DND-41 (cell line): ENCODE measurements at regions not wholly inside any gene's neighbourhood (a gene's known extent, or its start where the extent isn't known, plus 50 kb on each side); places are given as distances from the start of the nearest gene placed in this dataset.

ENCODE experiments used
- ATAC-seq: fragments of 200-7000 bp; cut with Tn5 transposase; 3 replicates; pipeline ENCODE4 v1.9.1; 2021; ENCODE audit warnings: low read depth; ENCODE audit not compliant: insufficient read depth
- DNase-seq: peaks from one replicate; pipeline ENCODE4 v3.0.0-alpha.2; 2020
- H2AFZ ChIP-seq: 2 replicates; pipeline ENCODE4 v1.6.0; 2012; ENCODE audit warnings: low read depth, low read length
- H3K27ac ChIP-seq: 2 replicates; pipeline ENCODE4 v1.5.1; 2012; ENCODE audit warnings: low read length, inconsistent platforms
- H3K27me3 ChIP-seq: fragments of 200-600 bp; sonication (generic); 2 replicates; pipeline ENCODE4 v1.6.0; 2012; ENCODE audit warnings: low read length, mild to moderate bottlenecking, inconsistent platforms; ENCODE audit not compliant: insufficient read depth, poor library complexity
- H3K36me3 ChIP-seq: 2 replicates; pipeline ENCODE4 v1.5.1; 2012; ENCODE audit warnings: low read length, inconsistent platforms; ENCODE audit not compliant: insufficient read depth
- H3K4me1 ChIP-seq: 2 replicates; pipeline ENCODE4 v1.5.1; 2012; ENCODE audit warnings: mild to moderate bottlenecking, low read length; ENCODE audit not compliant: insufficient read depth
- H3K4me2 ChIP-seq: 2 replicates; pipeline ENCODE4 v1.6.0; 2012; ENCODE audit warnings: mild to moderate bottlenecking, moderate library complexity, low read length, inconsistent platforms; ENCODE audit not compliant: insufficient read depth
- H3K4me3 ChIP-seq, 2 experiments: fragments of 200-600 bp in 1 of 2; shearing (Covaris generic) in 1 of 2; 2 replicates each; pipeline ENCODE4 v1.5.1; 2012 to 2016; ENCODE audit warnings: inconsistent platforms in 2 of 2, low read length in 2 of 2, mild to moderate bottlenecking in 2 of 2, low read depth in 1 of 2, moderate library complexity in 1 of 2
- H3K79me2 ChIP-seq: 2 replicates; pipeline ENCODE4 v1.6.0; 2012; ENCODE audit warnings: low read length, inconsistent platforms; ENCODE audit not compliant: insufficient read depth
- H3K9ac ChIP-seq: 2 replicates; pipeline ENCODE4 v1.6.0; 2012; ENCODE audit warnings: low read depth, mild to moderate bottlenecking, inconsistent platforms, low read length, moderate library complexity
- H3K9me3 ChIP-seq: 2 replicates; pipeline ENCODE4 v1.5.1; 2012; ENCODE audit warnings: low read length, moderate library complexity, mild to moderate bottlenecking, inconsistent platforms; ENCODE audit not compliant: insufficient read depth, severe bottlenecking
- H4K20me1 ChIP-seq: 2 replicates; pipeline ENCODE4 v1.6.0; 2012; ENCODE audit warnings: low read length; ENCODE audit not compliant: insufficient read depth
- EZH2 ChIP-seq: IDR thresholded peaks from 3 replicates; pipeline ENCODE4 v1.6.1; 2012; ENCODE audit warnings: borderline replicate concordance, low read depth, mild to moderate bottlenecking, moderate library complexity, low read length, inconsistent platforms; ENCODE audit not compliant: severe bottlenecking
- TF ChIP-seq, protein P1 (sequence below): IDR thresholded peaks from 2 replicates; pipeline ENCODE4 v1.5.1; 2012; ENCODE audit warnings: borderline replicate concordance, low read length, moderate library complexity, mild to moderate bottlenecking; ENCODE audit not compliant: poor library complexity, severe bottlenecking; ENCODE audit errors: extremely low read depth

DNA sequence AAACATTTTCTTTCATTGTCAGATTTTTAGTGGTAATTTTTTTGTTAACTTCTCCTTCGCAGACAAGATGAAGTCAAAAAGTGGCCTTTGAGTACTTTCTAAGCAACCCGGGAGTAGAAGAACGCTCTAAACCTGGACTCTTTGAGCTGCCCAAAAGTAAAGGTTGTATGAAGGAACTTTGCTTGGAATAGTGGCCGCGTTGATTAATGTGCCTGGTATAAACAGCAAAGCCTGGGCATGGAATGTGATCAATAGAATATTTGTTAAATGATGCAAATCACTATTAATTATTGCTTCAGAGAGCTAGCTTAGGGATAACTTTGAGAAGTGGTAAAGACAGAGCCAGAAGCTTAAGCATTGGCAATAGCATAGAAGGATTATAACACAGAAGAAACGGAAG, 475.1 kb upstream of the ANKRD30A start:
- H3K4me2 ChIP-seq = no peak overlapping the region
- peaks cover 7% of the 10 kb centered on the region for H3K9me3 ChIP-seq
- DNase-seq (no peak), ATAC-seq (no peak)
- no peak overlapping the region for H3K27ac ChIP-seq
- H3K36me3 ChIP-seq = no peaks in the 10 kb centered on the region
- H3K27me3 ChIP-seq = no peaks in the 10 kb centered on the region
- H3K79me2 ChIP-seq = no peaks in the 10 kb centered on the region
- no peaks in the 10 kb centered on the region for H3K4me1 ChIP-seq
- H4K20me1 ChIP-seq = no peaks in the 10 kb centered on the region
- TF ChIP-seq, protein P1, sequence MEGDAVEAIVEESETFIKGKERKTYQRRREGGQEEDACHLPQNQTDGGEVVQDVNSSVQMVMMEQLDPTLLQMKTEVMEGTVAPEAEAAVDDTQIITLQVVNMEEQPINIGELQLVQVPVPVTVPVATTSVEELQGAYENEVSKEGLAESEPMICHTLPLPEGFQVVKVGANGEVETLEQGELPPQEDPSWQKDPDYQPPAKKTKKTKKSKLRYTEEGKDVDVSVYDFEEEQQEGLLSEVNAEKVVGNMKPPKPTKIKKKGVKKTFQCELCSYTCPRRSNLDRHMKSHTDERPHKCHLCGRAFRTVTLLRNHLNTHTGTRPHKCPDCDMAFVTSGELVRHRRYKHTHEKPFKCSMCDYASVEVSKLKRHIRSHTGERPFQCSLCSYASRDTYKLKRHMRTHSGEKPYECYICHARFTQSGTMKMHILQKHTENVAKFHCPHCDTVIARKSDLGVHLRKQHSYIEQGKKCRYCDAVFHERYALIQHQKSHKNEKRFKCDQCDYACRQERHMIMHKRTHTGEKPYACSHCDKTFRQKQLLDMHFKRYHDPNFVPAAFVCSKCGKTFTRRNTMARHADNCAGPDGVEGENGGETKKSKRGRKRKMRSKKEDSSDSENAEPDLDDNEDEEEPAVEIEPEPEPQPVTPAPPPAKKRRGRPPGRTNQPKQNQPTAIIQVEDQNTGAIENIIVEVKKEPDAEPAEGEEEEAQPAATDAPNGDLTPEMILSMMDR = no peak
- TF ChIP-seq EZH2 = no peak
- no peak overlapping the region for H2AFZ ChIP-seq
- no peak overlapping the region for H3K9ac ChIP-seq
- H3K4me3 ChIP-seq = no peak overlapping the region

DNA sequence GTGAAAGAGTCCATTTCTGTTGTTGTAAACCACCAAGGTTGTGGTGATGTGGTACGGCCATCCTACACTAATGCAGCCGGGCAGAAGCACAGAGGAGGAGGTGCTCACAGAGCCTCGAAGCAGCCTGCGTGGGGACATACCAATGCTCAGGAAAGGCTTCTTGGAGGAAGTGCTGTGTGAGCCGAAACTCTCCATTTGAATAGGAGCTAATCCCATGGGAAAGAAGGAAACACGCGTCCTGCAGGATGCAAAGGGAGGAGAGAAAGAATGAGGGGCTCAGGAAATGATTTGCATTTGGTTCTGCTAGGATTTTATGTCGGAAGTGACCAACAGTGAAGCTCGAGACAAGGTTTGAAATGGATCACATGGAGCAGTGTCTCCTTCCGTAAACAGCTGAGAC, 477.9 kb upstream of the ANKRD30A start:
- H3K27me3 ChIP-seq = no peaks in the 10 kb centered on the region
- no peaks in the 10 kb centered on the region for H3K4me1 ChIP-seq
- no peaks in the 10 kb centered on the region for H3K36me3 ChIP-seq
- H3K9me3 ChIP-seq = peaks cover 7% of the 10 kb centered on the region
- no peak overlapping the region for H2AFZ ChIP-seq
- TF ChIP-seq, protein P1 = no peak
- TF ChIP-seq EZH2 = no peak
- ATAC-seq = no peak
- no peaks in the 10 kb centered on the region for H4K20me1 ChIP-seq
- H3K4me3 ChIP-seq = no peak overlapping the region
- no peak overlapping the region for H3K4me2 ChIP-seq
- H3K27ac ChIP-seq = no peak overlapping the region
- no peak overlapping the region for H3K9ac ChIP-seq
- H3K79me2 ChIP-seq = no peaks in the 10 kb centered on the region
- no peak for DNase-seq

DNA sequence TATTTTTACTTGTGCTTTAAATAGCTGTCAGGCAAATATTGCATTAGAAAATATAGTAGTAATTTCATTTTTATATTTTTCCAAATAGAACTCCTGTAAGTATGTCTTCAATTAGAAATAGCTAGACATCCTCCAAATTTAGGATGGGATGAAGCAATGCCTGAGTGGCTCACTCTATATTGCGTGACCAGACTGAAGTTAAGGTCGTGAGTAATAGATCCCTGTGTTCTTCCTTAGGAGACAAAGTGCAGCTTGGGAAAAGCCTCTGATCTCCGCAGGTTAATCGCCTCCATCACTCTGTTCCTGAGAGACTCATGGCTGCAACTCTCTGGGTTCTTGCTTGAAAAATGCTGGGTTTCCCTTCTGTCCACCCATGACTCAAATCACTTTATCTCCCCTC, 484.8 kb upstream of the ANKRD30A start:
- H3K4me1 ChIP-seq = no peaks in the 10 kb centered on the region
- H3K4me2 ChIP-seq = no peak overlapping the region
- ATAC-seq (no peak), DNase-seq (no peak)
- H3K9me3 ChIP-seq = no peaks in the 10 kb centered on the region
- H3K27me3 ChIP-seq = no peaks in the 10 kb centered on the region
- TF ChIP-seq, protein P1 = no peak
- TF ChIP-seq EZH2 = no peak
- no peak overlapping the region for H2AFZ ChIP-seq
- no peaks in the 10 kb centered on the region for H4K20me1 ChIP-seq
- H3K4me3 ChIP-seq = no peak overlapping the region
- H3K36me3 ChIP-seq = no peaks in the 10 kb centered on the region
- H3K9ac ChIP-seq = no peak overlapping the region
- no peaks in the 10 kb centered on the region for H3K79me2 ChIP-seq
- no peak overlapping the region for H3K27ac ChIP-seq
